ENCODE measurements at regions not wholly inside any gene's neighbourhood (a gene's known extent, or its start where the extent isn't known, plus 50 kb on each side); places are given as distances from the start of the nearest gene placed in this dataset.
"Not testable (repeated sequence)": the region's sequence is repeated elsewhere in the genome, so short reads cannot be mapped to it uniquely, and the experiment has no call there.

GRCh38 chr19:28076628-28077027 is 1136.3 kb downstream of the UQCRFS1 start:
- DNase-seq (ENCODE audit: low read depth) = no peak

- DNase-seq (ENCODE audit: low read depth) = no peak
Observed at GRCh38 chr19:28075229-28075628, 1137.7 kb downstream of the UQCRFS1 start.

GRCh38 chr19:28074773-28075172 is 1138.2 kb downstream of the UQCRFS1 start:
- DNase-seq (ENCODE audit: low read depth) = no peak

GRCh38 chr19:28067882-28068281 is 1145.1 kb downstream of the UQCRFS1 start:
- DNase-seq (ENCODE audit: low read depth) = no peak

- no peak for DNase-seq (ENCODE audit: low read depth)
Observed at GRCh38 chr19:28066988-28067387, 1146.0 kb downstream of the UQCRFS1 start.

- no peak for DNase-seq (ENCODE audit: low read depth)
Observed at GRCh38 chr19:28066161-28066560, 1146.8 kb downstream of the UQCRFS1 start.

GRCh38 chr19:28065026-28065425 is 1147.9 kb downstream of the UQCRFS1 start:
- no peak for DNase-seq (ENCODE audit: low read depth)

GRCh38 chr19:28063702-28064101 is 1149.2 kb downstream of the UQCRFS1 start:
- DNase-seq (ENCODE audit: low read depth) = no peak

GRCh38 chr19:28061111-28061510 is 1151.8 kb downstream of the UQCRFS1 start:
- no peak for DNase-seq (ENCODE audit: low read depth)

- not testable (repeated sequence) for DNase-seq (ENCODE audit: low read depth)
Observed at GRCh38 chr19:28057026-28057425, 1155.9 kb downstream of the UQCRFS1 start.

- no peak for DNase-seq (ENCODE audit: low read depth)
Observed at GRCh38 chr19:28051047-28051446, 1161.9 kb downstream of the UQCRFS1 start.

GRCh38 chr19:28049875-28050274 is 1163.1 kb downstream of the UQCRFS1 start:
- DNase-seq (ENCODE audit: low read depth) = no peak

GRCh38 chr19:28046932-28047331 is 1166.0 kb downstream of the UQCRFS1 start:
- no peak for DNase-seq (ENCODE audit: low read depth)

GRCh38 chr19:28045621-28046020 is 1167.3 kb downstream of the UQCRFS1 start:
- DNase-seq (ENCODE audit: low read depth) = no peak

- no peak for DNase-seq (ENCODE audit: low read depth)
Observed at GRCh38 chr19:28044477-28044876, 1168.5 kb downstream of the UQCRFS1 start.

- DNase-seq (ENCODE audit: low read depth) = no peak
Observed at GRCh38 chr19:28042516-28042915, 1170.4 kb downstream of the UQCRFS1 start.

- no peak for DNase-seq (ENCODE audit: low read depth)
Observed at GRCh38 chr19:28039677-28040381, 1173.1 kb downstream of the UQCRFS1 start.

- DNase-seq (ENCODE audit: low read depth) = no peak
Observed at GRCh38 chr19:28037186-28037585, 1175.8 kb downstream of the UQCRFS1 start.

- no peak for DNase-seq (ENCODE audit: low read depth)
Observed at GRCh38 chr19:28036486-28036885, 1176.5 kb downstream of the UQCRFS1 start.

- no peak for DNase-seq (ENCODE audit: low read depth)
Observed at GRCh38 chr19:28034936-28035335, 1178.0 kb downstream of the UQCRFS1 start.

- no peak for DNase-seq (ENCODE audit: low read depth)
Observed at GRCh38 chr19:28028881-28029444, 1184.0 kb downstream of the UQCRFS1 start.

- no peak for DNase-seq (ENCODE audit: low read depth)
Observed at GRCh38 chr19:28027116-28027515, 1185.8 kb downstream of the UQCRFS1 start.

- no peak for DNase-seq (ENCODE audit: low read depth)
Observed at GRCh38 chr19:28026636-28027035, 1186.3 kb downstream of the UQCRFS1 start.

- DNase-seq (ENCODE audit: low read depth) = no peak
Observed at GRCh38 chr19:28024920-28025319, 1188.0 kb downstream of the UQCRFS1 start.

Data from fibroblast of gingiva (primary cell).